ACC112 (cell line): ENCODE measurements at regions not wholly inside any gene's neighbourhood (a gene's known extent, or its start where the extent isn't known, plus 50 kb on each side); places are given as distances from the start of the nearest gene placed in this dataset.

Source experiments
- H2AFZ ChIP-seq: fragments of 200-600 bp; sonication (generic); one replicate; pipeline ENCODE4 v1.6.0; 2017; ENCODE audit warnings: antibody characterized with exemption, low read length; ENCODE audit not compliant: unreplicated experiment
- H3K27ac ChIP-seq: fragments of 200-600 bp; sonication (generic); 2 replicates; pipeline ENCODE4 v1.5.1; 2014; ENCODE audit warnings: low read depth, mild to moderate bottlenecking, antibody characterized with exemption, low read length, moderate library complexity
- H3K27me3 ChIP-seq: fragments of 200-600 bp; sonication (generic); 2 replicates; pipeline ENCODE4 v1.6.1; 2014; ENCODE audit warnings: mild to moderate bottlenecking, antibody characterized with exemption, low read length, moderate library complexity, mixed read lengths; ENCODE audit not compliant: insufficient read depth
- H3K36me3 ChIP-seq: fragments of 200-600 bp; sonication (generic); 2 replicates; pipeline ENCODE4 v1.6.1; 2016; ENCODE audit warnings: mild to moderate bottlenecking, antibody characterized with exemption, low read length, moderate library complexity, mixed read lengths; ENCODE audit not compliant: insufficient read depth
- H3K4me1 ChIP-seq: fragments of 200-600 bp; sonication (generic); one replicate; pipeline ENCODE4 v1.6.1; 2016; ENCODE audit warnings: low read length, mixed read lengths; ENCODE audit not compliant: insufficient read depth, unreplicated experiment, control insufficient read depth
- H3K4me3 ChIP-seq: fragments of 200-600 bp; sonication (generic); 2 replicates; pipeline ENCODE4 v1.5.1; 2014; ENCODE audit warnings: mild to moderate bottlenecking, low read depth, low read length
- H3K79me2 ChIP-seq: fragments of 200-600 bp; sonication (generic); one replicate; pipeline ENCODE4 v1.6.0; 2016; ENCODE audit warnings: low read length; ENCODE audit not compliant: control insufficient read depth, unreplicated experiment, insufficient read depth

DNA sequence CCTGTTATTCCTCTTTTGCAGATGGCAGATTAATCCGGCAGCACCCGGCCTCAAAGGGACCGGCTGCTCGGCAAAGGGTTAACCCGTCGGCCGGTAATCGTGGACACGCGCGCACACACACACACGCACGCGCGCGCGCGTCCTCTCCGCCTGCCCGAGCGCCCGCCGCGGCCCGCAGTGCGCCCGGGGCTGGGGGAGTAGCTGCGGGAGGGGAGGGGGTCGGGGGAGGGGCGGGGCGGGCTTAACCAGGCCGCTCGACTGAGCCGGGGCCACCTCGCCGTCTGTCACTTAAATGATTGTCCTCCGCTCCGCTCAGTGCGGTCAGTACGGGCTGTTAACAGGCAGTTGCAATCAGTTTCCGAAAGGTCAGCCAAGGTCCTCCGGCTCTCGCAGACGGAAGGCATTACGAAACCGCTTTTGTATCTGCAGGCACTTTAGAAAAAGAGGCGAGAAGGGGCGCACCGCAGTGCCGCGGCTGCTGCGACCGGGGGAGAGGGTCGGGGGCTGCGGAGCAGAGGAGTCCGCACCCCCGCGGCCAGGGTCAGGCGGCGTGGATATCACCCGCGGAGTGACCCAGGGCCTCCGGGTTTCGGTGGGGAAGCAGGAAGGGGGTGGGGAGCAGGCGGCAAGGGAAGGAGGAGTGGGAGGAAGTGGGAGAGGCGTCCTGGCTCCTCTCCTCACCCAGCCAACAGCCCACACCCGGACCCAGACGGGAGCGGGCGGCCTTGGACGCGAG lies 57.3 kb upstream of the BCOR start:
- peak overlapping the region; percentile 84 for H3K4me3 ChIP-seq
- peak overlapping the region; percentile 14 for H2AFZ ChIP-seq
- H3K27me3 ChIP-seq: no peaks in the 10 kb centered on the region
- no peaks in the 10 kb centered on the region for H3K36me3 ChIP-seq
- no peaks in the 10 kb centered on the region for H3K4me1 ChIP-seq
- no peaks in the 10 kb centered on the region for H3K79me2 ChIP-seq
- H3K27ac ChIP-seq: peak overlapping the region; percentile 29; the same call in 1 of the 2 replicates

DNA sequence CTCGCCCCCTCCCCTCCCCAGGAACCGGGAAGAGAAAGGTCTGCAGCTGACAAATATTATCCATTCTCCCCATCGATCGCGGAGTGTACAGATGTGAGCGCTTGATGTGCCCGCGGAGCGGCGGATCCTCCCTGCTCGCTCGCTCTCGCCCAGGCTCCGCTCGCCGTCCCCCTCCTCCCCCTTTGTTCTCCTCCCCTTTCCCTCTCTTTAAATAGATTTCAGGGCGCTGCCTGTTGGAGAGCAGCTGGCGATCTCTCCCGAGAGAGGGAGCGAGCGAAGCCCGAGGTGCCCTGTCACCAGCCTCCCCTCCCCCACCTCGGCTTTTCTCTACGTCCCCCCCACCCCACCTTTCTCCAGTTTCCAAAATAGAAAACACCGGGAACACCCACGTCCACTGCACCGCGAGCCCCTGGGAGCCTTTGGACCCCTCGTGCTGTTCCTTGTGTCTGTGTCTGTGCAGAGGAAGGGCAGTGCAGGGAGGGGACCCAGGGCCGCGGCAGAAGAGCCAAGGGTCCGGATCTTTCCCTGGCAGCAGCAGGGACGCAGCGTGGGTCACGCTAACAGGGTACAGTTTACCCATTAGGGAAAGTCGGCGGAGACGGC lies 56.6 kb upstream of the BCOR start:
- Histone ChIP-seq H3K36me3 (no peaks in the 10 kb centered on the region), H2AFZ (no peak overlapping the region), H3K4me1 (no peaks in the 10 kb centered on the region), H3K79me2 (no peaks in the 10 kb centered on the region), H3K4me3 (peak overlapping the region; percentile 84), H3K27me3 (no peaks in the 10 kb centered on the region), H3K27ac (peak overlapping the region; percentile 29; the same call in 1 of the 2 replicates)

GRCh38 chrX:40153345-40154249 lies 55.8 kb upstream of the BCOR start:
- H3K36me3 ChIP-seq: no peaks in the 10 kb centered on the region
- H3K27ac ChIP-seq: peak overlapping the region; percentile 69; the same call in 1 of the 2 replicates
- H3K4me1 ChIP-seq: no peaks in the 10 kb centered on the region
- no peaks in the 10 kb centered on the region for H3K27me3 ChIP-seq
- H3K4me3 ChIP-seq: peak overlapping the region; percentile 84
- peak overlapping the region; percentile 68 for H2AFZ ChIP-seq
- H3K79me2 ChIP-seq: no peaks in the 10 kb centered on the region

DNA sequence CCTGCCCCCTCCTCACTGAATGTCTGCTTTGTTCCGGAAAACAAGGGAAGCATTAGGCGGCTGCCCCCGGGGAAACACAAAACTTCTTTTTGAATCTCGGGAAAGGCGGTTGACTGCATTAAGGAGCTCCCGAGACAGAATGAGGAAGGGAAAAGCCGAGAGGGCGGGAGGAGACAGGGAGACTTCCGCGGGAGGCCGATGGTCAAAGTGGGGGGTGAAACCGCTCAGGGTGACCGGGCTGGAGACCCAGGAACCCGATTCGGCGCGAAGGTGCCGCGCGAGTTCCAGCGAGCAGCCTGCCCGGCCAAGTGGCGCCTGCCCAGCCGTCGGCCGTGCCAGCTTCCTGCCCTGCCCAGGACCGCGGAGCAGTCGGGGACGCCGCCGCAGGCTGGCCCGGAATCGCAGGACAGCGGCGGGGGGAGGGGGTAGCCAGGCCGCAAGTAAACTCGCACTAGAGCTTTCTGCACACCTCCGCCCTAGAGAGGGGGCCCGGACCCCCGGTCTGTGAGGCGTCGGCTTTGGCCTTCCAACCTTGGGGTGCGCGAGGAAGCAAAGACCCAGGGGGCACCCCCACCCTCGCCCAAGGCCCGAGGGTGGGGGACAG lies 55.1 kb upstream of the BCOR start:
- no peaks in the 10 kb centered on the region for H3K27me3 ChIP-seq
- peak overlapping the region; percentile 69; the same call in 1 of the 2 replicates for H3K27ac ChIP-seq
- peak overlapping the region; percentile 84 for H3K4me3 ChIP-seq
- peak overlapping the region; percentile 68 for H2AFZ ChIP-seq
- H3K79me2 ChIP-seq: no peaks in the 10 kb centered on the region
- H3K36me3 ChIP-seq: no peaks in the 10 kb centered on the region
- no peaks in the 10 kb centered on the region for H3K4me1 ChIP-seq

- Histone ChIP-seq H3K4me3 (peak overlapping the region; percentile 84), H3K27ac (0 out of 2 replicates have a peak overlapping the region, but pooled peaks have one; percentile 69), H3K27me3 (no peaks in the 10 kb centered on the region), H3K36me3 (no peaks in the 10 kb centered on the region), H3K79me2 (no peaks in the 10 kb centered on the region), H3K4me1 (no peaks in the 10 kb centered on the region), H2AFZ (no peak overlapping the region)
Observed at GRCh38 chrX:40152173-40152711, 54.5 kb upstream of the BCOR start.

GRCh38 chrX:40151211-40152172 lies 53.7 kb upstream of the BCOR start:
- no peaks in the 10 kb centered on the region for H3K36me3 ChIP-seq
- no peak overlapping the region for H2AFZ ChIP-seq
- H3K4me3 ChIP-seq: no peak overlapping the region
- H3K27ac ChIP-seq: no peak overlapping the region
- no peaks in the 10 kb centered on the region for H3K4me1 ChIP-seq
- H3K79me2 ChIP-seq: no peaks in the 10 kb centered on the region
- H3K27me3 ChIP-seq: no peaks in the 10 kb centered on the region

DNA sequence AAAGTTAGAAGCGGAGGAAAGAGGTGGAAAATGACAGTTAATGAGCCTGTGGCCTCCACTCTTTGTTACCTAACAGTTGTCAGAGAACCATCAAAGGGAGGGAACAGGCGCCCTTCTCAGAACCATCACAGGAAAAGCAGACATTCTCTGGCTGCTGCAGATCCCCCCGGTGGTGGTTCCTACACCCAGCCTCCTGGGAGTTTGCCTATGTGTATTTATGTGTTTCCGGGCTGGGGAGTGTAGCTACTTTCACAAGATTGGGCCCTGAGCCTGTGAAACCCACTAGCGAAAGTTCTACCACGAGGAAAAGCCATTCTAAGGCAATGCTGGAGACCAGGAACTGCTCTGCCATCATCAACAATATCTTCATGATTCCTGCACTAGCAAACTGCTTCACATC lies 52.7 kb upstream of the BCOR start:
- no peak overlapping the region for H2AFZ ChIP-seq
- H3K4me1 ChIP-seq: no peaks in the 10 kb centered on the region
- H3K27ac ChIP-seq: no peak overlapping the region
- no peak overlapping the region for H3K4me3 ChIP-seq
- H3K27me3 ChIP-seq: no peaks in the 10 kb centered on the region
- no peaks in the 10 kb centered on the region for H3K36me3 ChIP-seq
- no peaks in the 10 kb centered on the region for H3K79me2 ChIP-seq

DNA sequence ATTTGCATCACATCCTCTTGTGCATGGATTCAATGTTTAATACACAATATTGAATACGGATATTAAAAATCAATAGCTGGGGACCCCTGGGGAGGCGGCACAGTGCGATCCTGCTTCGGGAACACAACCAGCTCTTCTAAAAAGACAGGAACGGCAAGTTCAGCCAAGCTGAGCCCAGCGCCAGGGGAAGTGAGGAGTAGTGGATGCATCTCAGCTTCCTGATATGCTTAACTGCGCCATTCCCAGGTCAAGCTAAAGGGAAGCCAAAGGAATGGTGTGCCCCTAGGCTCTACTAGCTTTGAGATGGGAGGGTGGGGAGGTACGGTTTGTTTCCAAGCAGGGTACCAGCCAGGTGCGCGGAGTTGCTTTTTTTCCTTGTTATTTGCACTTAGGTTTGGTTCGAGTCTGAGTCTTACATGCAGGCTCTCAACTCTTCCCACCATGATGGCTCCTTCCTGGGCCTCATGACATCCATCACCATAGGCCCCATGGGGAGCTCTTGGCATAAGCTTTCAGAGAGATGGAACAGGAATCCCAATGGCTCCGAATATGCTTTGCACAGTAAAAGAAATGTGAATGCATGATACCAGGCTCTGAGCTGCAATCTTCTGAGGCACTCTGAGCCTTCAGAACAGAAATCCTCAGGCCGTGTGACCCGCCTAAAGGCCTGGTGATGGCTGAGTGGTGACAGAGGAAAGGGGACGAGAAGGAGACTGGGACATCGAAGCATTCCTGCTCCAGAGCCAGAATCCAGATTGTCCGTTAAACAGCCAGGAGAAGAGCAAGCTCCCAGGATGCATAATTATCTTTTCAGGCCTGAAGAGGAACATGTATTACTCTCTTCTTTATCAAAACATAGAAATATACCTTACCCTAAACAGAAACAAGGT lies 51.8 kb upstream of the BCOR start:
- Histone ChIP-seq H3K4me1 (no peaks in the 10 kb centered on the region), H3K36me3 (no peaks in the 10 kb centered on the region), H3K4me3 (no peak overlapping the region), H2AFZ (no peak overlapping the region), H3K79me2 (no peaks in the 10 kb centered on the region), H3K27me3 (no peaks in the 10 kb centered on the region), H3K27ac (no peak overlapping the region)
